SK-N-SH (cell line): ENCODE measurements at regions not wholly inside any gene's neighbourhood (a gene's known extent, or its start where the extent isn't known, plus 50 kb on each side); places are given as distances from the start of the nearest gene placed in this dataset.

ENCODE experiments used
- CTCF ChIA-PET: fragments of 300-600, 350-600 bp; formaldehyde crosslinking; extraction: SDS; loops from one replicate; lab custom pipeline; 2021; lab: Yijun Ruan, JAX
- POLR2A ChIA-PET: fragments of 350-600 bp; sonication (Branson Sonifier 250); formaldehyde crosslinking; extraction: SDS; loops from one replicate; lab custom pipeline; 2020; ENCODE audit warnings: antibody characterized with exemption, inconsistent platforms; lab: Yijun Ruan, JAX
- DNase-seq: peaks from one replicate; pipeline ENCODE4 v3.0.0; 2012
- H2AFZ ChIP-seq: fragments of 200-600 bp; sonication (generic); 2 replicates; pipeline ENCODE4 v1.8.1; 2016; ENCODE audit warnings: antibody characterized with exemption, mild to moderate bottlenecking, low read depth
- H3F3A ChIP-seq: fragments of 200-600 bp; sonication (generic); replicated peaks from 2 replicates; pipeline ENCODE3; 2016; ENCODE audit warnings: antibody characterized with exemption, mild to moderate bottlenecking; ENCODE audit not compliant: insufficient read depth
- H3K27ac ChIP-seq, 2 experiments: fragments of 200-500 bp in 1 of 2; fragments of 200-600 bp in 1 of 2; sonication (Bioruptor generic) in 1 of 2; sonication (generic), shearing (Covaris generic) in 1 of 2; 2 replicates each; pipeline versions ENCODE4 v1.5.1 to v1.6.1; 2014 to 2016; ENCODE audit warnings: low read depth in 2 of 2, inconsistent platforms in 1 of 2, low read length in 1 of 2, mild to moderate bottlenecking in 1 of 2, mixed read lengths in 1 of 2
- H3K27me3 ChIP-seq: fragments of 200-600 bp; sonication (generic), shearing (Covaris generic); 2 replicates; pipeline ENCODE4 v1.6.1; 2016; ENCODE audit warnings: mixed run types; ENCODE audit not compliant: insufficient read depth
- H3K36me3 ChIP-seq, 2 experiments: fragments of 200-500 bp in 1 of 2; fragments of 200-600 bp in 1 of 2; sonication (Bioruptor generic) in 1 of 2; sonication (generic) in 1 of 2; replicated peaks in 1 of 2; 2 replicates each; pipeline versions ENCODE3 to v1.5.1; 2014 to 2016; ENCODE audit warnings: low read length in 1 of 2, mild to moderate bottlenecking in 1 of 2; ENCODE audit not compliant: insufficient read depth in 2 of 2, control insufficient read depth in 1 of 2
- H3K4me1 ChIP-seq, 2 experiments: fragments of 200-500 bp in 1 of 2; fragments of 200-600 bp in 1 of 2; sonication (Bioruptor generic) in 1 of 2; sonication (generic), shearing (Covaris generic) in 1 of 2; 2 replicates each; pipeline versions ENCODE4 v1.5.1 to v1.6.1; 2014 to 2016; ENCODE audit warnings: low read depth in 1 of 2, low read length in 1 of 2, mixed run types in 1 of 2; ENCODE audit not compliant: insufficient read depth in 2 of 2, control insufficient read depth in 1 of 2
- H3K4me2 ChIP-seq: fragments of 200-600 bp; sonication (generic), shearing (Covaris generic); 2 replicates; pipeline ENCODE4 v1.6.1; 2017; ENCODE audit warnings: mixed run types
- H3K4me3 ChIP-seq, 2 experiments: fragments of 200-500 bp in 1 of 2; fragments of 200-600 bp in 1 of 2; sonication (Bioruptor generic) in 1 of 2; sonication (generic), shearing (Covaris generic) in 1 of 2; 2 replicates each; pipeline versions ENCODE4 v1.5.1 to v1.8.1; 2014 to 2016; ENCODE audit warnings: low read depth in 2 of 2, inconsistent platforms in 1 of 2, low read length in 1 of 2, mild to moderate bottlenecking in 1 of 2, mixed read lengths in 1 of 2, moderate library complexity in 1 of 2
- H3K79me2 ChIP-seq: fragments of 200-600 bp; sonication (generic); 2 replicates; pipeline ENCODE4 v1.8.1; 2017; ENCODE audit warnings: mild to moderate bottlenecking; ENCODE audit not compliant: insufficient read depth
- H3K9ac ChIP-seq: fragments of 200-600 bp; sonication (generic); 2 replicates; pipeline ENCODE4 v1.6.1; 2017; ENCODE audit warnings: mixed run types
- H3K9me2 ChIP-seq: fragments of 200-600 bp; sonication (generic); 2 replicates; pipeline ENCODE4 v1.6.1; 2017; ENCODE audit warnings: mixed run types
- H3K9me3 ChIP-seq: fragments of 200-600 bp; sonication (generic); 2 replicates; pipeline ENCODE4 v1.6.1; 2017; ENCODE audit warnings: mixed run types, mild to moderate bottlenecking, moderate library complexity
- H4K20me1 ChIP-seq: fragments of 200-600 bp; sonication (generic); 2 replicates; pipeline ENCODE4 v1.6.1; 2017; ENCODE audit warnings: mild to moderate bottlenecking, mixed run types; ENCODE audit not compliant: insufficient read depth
- ELF1 ChIP-seq: IDR thresholded peaks from 2 replicates; pipeline ENCODE4 v1.4.0; 2012
- FOSL2 ChIP-seq: IDR thresholded peaks from 2 replicates; pipeline ENCODE4 v1.4.0; 2012; ENCODE audit warnings: low read depth, mild to moderate bottlenecking, moderate library complexity, borderline replicate concordance
- FOXM1 ChIP-seq: IDR thresholded peaks from 2 replicates; pipeline ENCODE4 v1.4.0; 2012; ENCODE audit warnings: low read depth, mild to moderate bottlenecking
- GABPA ChIP-seq: IDR thresholded peaks from 2 replicates; pipeline ENCODE4 v1.4.0; 2012; ENCODE audit warnings: low read depth, mild to moderate bottlenecking
- GATA2 ChIP-seq: sonication (generic); formaldehyde crosslinking; IDR thresholded peaks from 2 replicates; pipeline ENCODE4 v1.5.0; 2020; ENCODE audit warnings: mild to moderate bottlenecking, missing genetic modification reagents
- POLR2AphosphoS5 ChIP-seq: IDR thresholded peaks from 2 replicates; pipeline ENCODE4 v1.6.1; 2012; ENCODE audit warnings: low read depth, low read length
- RCOR1 ChIP-seq: fragments of 150-350 bp; IDR thresholded peaks from 2 replicates; pipeline ENCODE4 v1.6.1; 2017; ENCODE audit warnings: antibody characterized with exemption, low read length
- RFX5 ChIP-seq: IDR thresholded peaks from 2 replicates; pipeline ENCODE4 v1.6.1; 2012; ENCODE audit warnings: mild to moderate bottlenecking, improper control_type of control experiment, low read length
- RXRA ChIP-seq: IDR thresholded peaks from 2 replicates; pipeline ENCODE4 v1.4.0; 2012; ENCODE audit warnings: low read depth, mild to moderate bottlenecking, borderline replicate concordance
- SIN3A ChIP-seq: IDR thresholded peaks from 2 replicates; pipeline ENCODE4 v1.6.1; 2012; ENCODE audit warnings: low read depth, mild to moderate bottlenecking, low read length, moderate library complexity, borderline replicate concordance
- TAF1 ChIP-seq: IDR thresholded peaks from 2 replicates; pipeline ENCODE4 v1.6.1; 2012; ENCODE audit warnings: low read depth, mild to moderate bottlenecking, low read length, moderate library complexity, borderline replicate concordance
- TEAD4 ChIP-seq: IDR thresholded peaks from 2 replicates; pipeline ENCODE4 v1.4.0; 2012; ENCODE audit warnings: mild to moderate bottlenecking, borderline replicate concordance; ENCODE audit not compliant: insufficient read depth
- YY1 ChIP-seq: IDR thresholded peaks from 2 replicates; pipeline ENCODE4 v1.4.0; 2012; ENCODE audit warnings: low read depth, mild to moderate bottlenecking
- WGBS: methylation state at CpG from one replicate; pipeline ENCODE4 v1.1.6; 2017; ENCODE audit warnings: low lambda C conversion rate; 5-methylcytosine and 5-hydroxymethylcytosine counted together
- TF ChIP-seq, protein P1 (sequence below): IDR thresholded peaks from 2 replicates; pipeline ENCODE4; 2012
- TF ChIP-seq, protein P2 (sequence below): fragments of 150-350 bp; IDR thresholded peaks from 2 replicates; pipeline ENCODE4 v1.6.1; 2017; ENCODE audit warnings: antibody characterized with exemption, low read length, low read depth, borderline replicate concordance
- TF ChIP-seq, protein P3 (sequence below): IDR thresholded peaks from 2 replicates; pipeline ENCODE4 v1.4.0; 2012; ENCODE audit warnings: low read depth
- TF ChIP-seq, protein P4 (sequence below): fragments of 150-350 bp; IDR thresholded peaks from 2 replicates; pipeline ENCODE4 v1.6.1; 2016; ENCODE audit warnings: mild to moderate bottlenecking, low read depth, low read length
- TF ChIP-seq, protein P5 (sequence below): IDR thresholded peaks from 2 replicates; pipeline ENCODE4 v1.4.0; 2012; ENCODE audit warnings: low read depth, borderline replicate concordance

DNA sequence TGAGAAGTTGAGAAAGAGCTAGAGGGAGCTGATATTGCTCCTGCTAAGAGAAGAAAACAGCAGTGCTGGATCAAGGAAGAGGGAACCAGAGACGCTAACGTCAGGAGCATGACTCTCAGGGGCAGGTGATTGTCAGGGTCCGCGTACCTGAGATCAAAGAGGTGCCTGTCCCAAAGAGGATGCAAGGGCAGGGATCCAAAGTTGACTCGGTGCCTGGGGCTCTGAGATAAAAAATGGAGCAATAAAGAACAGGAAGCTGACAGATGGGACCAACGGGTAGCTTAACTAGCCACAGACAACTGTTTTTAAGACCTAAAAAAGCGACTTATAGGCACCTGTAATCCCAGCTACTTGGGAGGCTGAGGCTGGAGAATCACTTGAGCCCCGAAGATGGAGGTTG lies 517.8 kb downstream of the IRX1 start:
- POLR2A ChIA-PET = no interaction called here
- Histone ChIP-seq H3F3A (no peaks in the 10 kb centered on the region), H3K36me3 (no peaks in the 10 kb centered on the region), H3K9me3 (no peaks in the 10 kb centered on the region), H3K4me1 (no peaks in the 10 kb centered on the region), H3K27me3 (no peaks in the 10 kb centered on the region), H3K4me2 (no peak overlapping the region), H3K27ac (no peak overlapping the region), H3K4me3 (no peak overlapping the region), H3K79me2 (no peaks in the 10 kb centered on the region), H3K9ac (no peak overlapping the region), H2AFZ (no peak overlapping the region), H4K20me1 (no peaks in the 10 kb centered on the region), H3K9me2 (no peaks in the 10 kb centered on the region)
- 12% methylated on average over 8 of the region's 8 CpGs for WGBS
- DNase-seq = no peak
- CTCF ChIA-PET = interaction anchor here (1.1 kb wide), 1 partner anchor 13 kb away, joined by 3 read pairs; no protein-coding TSS in a partner anchor
- TF ChIP-seq TEAD4 = no peak

DNA sequence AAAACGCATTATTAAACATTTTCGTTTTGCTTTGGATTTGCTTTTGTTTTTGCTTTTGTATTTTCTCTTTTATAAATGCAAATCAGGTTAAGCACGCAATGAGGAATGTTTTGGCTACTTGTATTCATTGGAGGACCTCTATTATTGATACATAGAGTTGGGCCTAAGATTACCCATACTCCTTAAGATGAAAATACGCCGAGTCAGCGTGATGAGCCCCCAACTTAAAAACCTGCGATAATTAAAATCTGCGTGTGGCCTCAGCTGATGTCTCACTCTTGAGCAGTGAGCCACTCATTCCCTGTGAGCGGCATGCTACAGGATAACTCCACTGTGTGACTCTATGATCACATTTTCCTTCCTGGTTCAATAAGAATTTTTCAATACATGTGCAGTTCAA lies 518.3 kb downstream of the IRX1 start:
- POLR2A ChIA-PET = no interaction called here
- Histone ChIP-seq H4K20me1 (no peaks in the 10 kb centered on the region), H3K27me3 (no peaks in the 10 kb centered on the region), H2AFZ (no peak overlapping the region)
- no peak for DNase-seq
- WGBS = 11% methylated on average over 9 of the region's 9 CpGs
- TF ChIP-seq RFX5 (no peak), TAF1 (no peak), GATA2 (no peak), ELF1 (no peak), RXRA (no peak), GABPA (no peak), RCOR1 (no peak), YY1 (no peak), SIN3A (no peak), FOSL2 (no peak), POLR2AphosphoS5 (no peak), FOXM1 (no peak)
- TF ChIP-seq, protein P1, sequence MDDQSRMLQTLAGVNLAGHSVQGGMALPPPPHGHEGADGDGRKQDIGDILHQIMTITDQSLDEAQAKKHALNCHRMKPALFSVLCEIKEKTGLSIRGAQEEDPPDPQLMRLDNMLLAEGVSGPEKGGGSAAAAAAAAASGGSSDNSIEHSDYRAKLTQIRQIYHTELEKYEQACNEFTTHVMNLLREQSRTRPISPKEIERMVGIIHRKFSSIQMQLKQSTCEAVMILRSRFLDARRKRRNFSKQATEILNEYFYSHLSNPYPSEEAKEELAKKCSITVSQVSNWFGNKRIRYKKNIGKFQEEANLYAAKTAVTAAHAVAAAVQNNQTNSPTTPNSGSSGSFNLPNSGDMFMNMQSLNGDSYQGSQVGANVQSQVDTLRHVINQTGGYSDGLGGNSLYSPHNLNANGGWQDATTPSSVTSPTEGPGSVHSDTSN = no peak
- TF ChIP-seq, protein P2, sequence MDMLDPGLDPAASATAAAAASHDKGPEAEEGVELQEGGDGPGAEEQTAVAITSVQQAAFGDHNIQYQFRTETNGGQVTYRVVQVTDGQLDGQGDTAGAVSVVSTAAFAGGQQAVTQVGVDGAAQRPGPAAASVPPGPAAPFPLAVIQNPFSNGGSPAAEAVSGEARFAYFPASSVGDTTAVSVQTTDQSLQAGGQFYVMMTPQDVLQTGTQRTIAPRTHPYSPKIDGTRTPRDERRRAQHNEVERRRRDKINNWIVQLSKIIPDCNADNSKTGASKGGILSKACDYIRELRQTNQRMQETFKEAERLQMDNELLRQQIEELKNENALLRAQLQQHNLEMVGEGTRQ = no peak
- TF ChIP-seq, protein P3, sequence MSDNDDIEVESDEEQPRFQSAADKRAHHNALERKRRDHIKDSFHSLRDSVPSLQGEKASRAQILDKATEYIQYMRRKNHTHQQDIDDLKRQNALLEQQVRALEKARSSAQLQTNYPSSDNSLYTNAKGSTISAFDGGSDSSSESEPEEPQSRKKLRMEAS = no peak
- TF ChIP-seq, protein P4, sequence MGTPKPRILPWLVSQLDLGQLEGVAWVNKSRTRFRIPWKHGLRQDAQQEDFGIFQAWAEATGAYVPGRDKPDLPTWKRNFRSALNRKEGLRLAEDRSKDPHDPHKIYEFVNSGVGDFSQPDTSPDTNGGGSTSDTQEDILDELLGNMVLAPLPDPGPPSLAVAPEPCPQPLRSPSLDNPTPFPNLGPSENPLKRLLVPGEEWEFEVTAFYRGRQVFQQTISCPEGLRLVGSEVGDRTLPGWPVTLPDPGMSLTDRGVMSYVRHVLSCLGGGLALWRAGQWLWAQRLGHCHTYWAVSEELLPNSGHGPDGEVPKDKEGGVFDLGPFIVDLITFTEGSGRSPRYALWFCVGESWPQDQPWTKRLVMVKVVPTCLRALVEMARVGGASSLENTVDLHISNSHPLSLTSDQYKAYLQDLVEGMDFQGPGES = no peak
- TF ChIP-seq, protein P5, sequence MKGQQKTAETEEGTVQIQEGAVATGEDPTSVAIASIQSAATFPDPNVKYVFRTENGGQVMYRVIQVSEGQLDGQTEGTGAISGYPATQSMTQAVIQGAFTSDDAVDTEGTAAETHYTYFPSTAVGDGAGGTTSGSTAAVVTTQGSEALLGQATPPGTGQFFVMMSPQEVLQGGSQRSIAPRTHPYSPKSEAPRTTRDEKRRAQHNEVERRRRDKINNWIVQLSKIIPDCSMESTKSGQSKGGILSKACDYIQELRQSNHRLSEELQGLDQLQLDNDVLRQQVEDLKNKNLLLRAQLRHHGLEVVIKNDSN = no peak
- TF ChIP-seq, all 33 proteins: peak for 0
- Histone ChIP-seq H3K4me3 (no peak overlapping the region), H3K79me2 (no peaks in the 10 kb centered on the region), H3K9ac (no peak overlapping the region), H3K9me2 (no peaks in the 10 kb centered on the region), H3K9me3 (no peaks in the 10 kb centered on the region), H3K4me1 (no peaks in the 10 kb centered on the region), H3F3A (no peaks in the 10 kb centered on the region), H3K4me2 (no peak overlapping the region), H3K36me3 (no peaks in the 10 kb centered on the region), H3K27ac (no peak overlapping the region)
- CTCF ChIA-PET = interaction anchor here (1.1 kb wide), 1 partner anchor 12 kb away, joined by 3 read pairs; no protein-coding TSS in a partner anchor
